Hepatocyte (in vitro differentiated cells): ENCODE measurements at regions not wholly inside any gene's neighbourhood (a gene's known extent, or its start where the extent isn't known, plus 50 kb on each side); places are given as distances from the start of the nearest gene placed in this dataset.

Experiments used
- DNase-seq: peaks from one replicate; pipeline ENCODE4 v3.0.0-alpha.2; 2016; ENCODE audit warnings: low spot score
- H2AFZ ChIP-seq: fragments of 200-600 bp; sonication (generic); 2 replicates; pipeline ENCODE4 v1.6.0; 2016; ENCODE audit warnings: antibody characterized with exemption, mild to moderate bottlenecking
- H3K27ac ChIP-seq: fragments of 200-600 bp; sonication (generic); 2 replicates; pipeline ENCODE4 v1.5.1; 2016; ENCODE audit warnings: mild to moderate bottlenecking
- H3K27me3 ChIP-seq: fragments of 200-600 bp; sonication (generic); 2 replicates; pipeline ENCODE4 v1.6.1; 2016
- H3K36me3 ChIP-seq: fragments of 200-600 bp; sonication (generic); replicated peaks from 2 replicates; pipeline ENCODE4 v1.5.1; 2016; ENCODE audit warnings: low read depth; ENCODE audit not compliant: insufficient read depth
- H3K4me1 ChIP-seq: fragments of 200-600 bp; sonication (generic); 2 replicates; pipeline ENCODE4 v1.5.1; 2016; ENCODE audit warnings: mild to moderate bottlenecking, moderate library complexity; ENCODE audit not compliant: insufficient read depth
- H3K4me2 ChIP-seq: fragments of 200-600 bp; sonication (generic); 2 replicates; pipeline ENCODE4 v1.6.0; 2016
- H3K4me3 ChIP-seq: fragments of 200-600 bp; sonication (generic); 2 replicates; pipeline ENCODE4 v1.5.1; 2016; ENCODE audit warnings: mild to moderate bottlenecking
- H3K79me2 ChIP-seq: fragments of 200-600 bp; sonication (generic); 2 replicates; pipeline ENCODE4 v1.6.0; 2017; ENCODE audit warnings: mild to moderate bottlenecking
- H3K9me2 ChIP-seq: fragments of 200-600 bp; sonication (generic); replicated peaks from 2 replicates; pipeline ENCODE4 v1.6.0; 2017; ENCODE audit warnings: mild to moderate bottlenecking; ENCODE audit not compliant: insufficient read depth
- H3K9me3 ChIP-seq: fragments of 200-600 bp; sonication (generic); 2 replicates; pipeline ENCODE4 v1.5.1; 2016; ENCODE audit warnings: low read depth, mild to moderate bottlenecking
- H4K20me1 ChIP-seq: fragments of 200-600 bp; sonication (generic); 2 replicates; pipeline ENCODE4 v1.6.0; 2016; ENCODE audit warnings: mild to moderate bottlenecking; ENCODE audit not compliant: insufficient read depth, poor library complexity, severe bottlenecking
- EZH2 ChIP-seq: fragments of 200-600 bp; sonication (generic); IDR thresholded peaks from 2 replicates; pipeline ENCODE4 v1.6.1; 2016; ENCODE audit warnings: antibody characterized with exemption, mild to moderate bottlenecking, borderline replicate concordance
- EZH2phosphoT487 ChIP-seq: fragments of 200-600 bp; sonication (generic); IDR thresholded peaks from one replicate; pipeline ENCODE4 v1.6.1; 2018; ENCODE audit warnings: antibody characterized with exemption, mild to moderate bottlenecking, low read depth, moderate library complexity; ENCODE audit not compliant: unreplicated experiment, severe bottlenecking
- WGBS: methylation state at CpG from one replicate; pipeline ENCODE4 v1.1.6; 2016; ENCODE audit warnings: low lambda C conversion rate; ENCODE audit errors: missing lambda C conversion rate; 5-methylcytosine and 5-hydroxymethylcytosine counted together
- TF ChIP-seq, protein P1 (sequence below): fragments of 200-600 bp; sonication (generic); IDR thresholded peaks from 2 replicates; pipeline ENCODE4 v1.5.1; 2016; ENCODE audit warnings: antibody characterized with exemption, mild to moderate bottlenecking; ENCODE audit not compliant: poor library complexity

DNA sequence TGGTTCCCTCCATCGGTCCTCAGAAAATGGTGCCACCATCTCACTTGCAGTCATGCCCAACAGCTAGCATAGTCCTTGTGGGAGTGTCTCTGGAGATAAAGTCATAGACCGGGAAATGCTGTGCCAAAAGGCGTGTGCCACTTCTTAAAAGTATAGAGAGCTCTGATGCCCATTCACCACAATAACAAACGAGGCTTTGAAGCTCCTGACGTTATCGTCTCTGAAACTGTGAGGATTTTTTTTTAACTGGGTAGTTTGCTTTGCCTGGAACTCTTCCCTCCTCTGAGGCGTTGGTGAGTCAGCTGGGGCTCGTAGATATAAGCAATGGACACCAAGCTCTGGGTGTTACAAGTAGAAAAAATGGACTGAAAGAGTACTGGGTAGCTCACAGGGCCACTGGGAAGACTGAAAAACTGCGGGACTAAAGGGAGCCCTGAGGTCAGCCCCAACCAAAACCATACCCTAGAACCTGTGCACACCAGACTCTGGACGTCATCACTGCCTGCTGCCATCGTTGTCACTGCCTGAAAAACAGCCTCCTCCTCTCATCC, 89.4 kb upstream of the TRIM2 start:
- Histone ChIP-seq H3K4me2 (no peak overlapping the region), H4K20me1 (no peaks in the 10 kb centered on the region), H3K27me3 (no peaks in the 10 kb centered on the region), H3K79me2 (no peaks in the 10 kb centered on the region), H2AFZ (no peak overlapping the region), H3K27ac (peak overlapping the region; percentile 74), H3K4me1 (no peaks in the 10 kb centered on the region), H3K4me3 (no peak overlapping the region), H3K36me3 (no peaks in the 10 kb centered on the region), H3K9me2 (no peaks in the 10 kb centered on the region), H3K9me3 (no peaks in the 10 kb centered on the region)
- 84% methylated on average over 11 of the region's 11 CpGs for WGBS
- TF ChIP-seq EZH2 = no peak
- no peak for TF ChIP-seq EZH2phosphoT487
- TF ChIP-seq, protein P1, sequence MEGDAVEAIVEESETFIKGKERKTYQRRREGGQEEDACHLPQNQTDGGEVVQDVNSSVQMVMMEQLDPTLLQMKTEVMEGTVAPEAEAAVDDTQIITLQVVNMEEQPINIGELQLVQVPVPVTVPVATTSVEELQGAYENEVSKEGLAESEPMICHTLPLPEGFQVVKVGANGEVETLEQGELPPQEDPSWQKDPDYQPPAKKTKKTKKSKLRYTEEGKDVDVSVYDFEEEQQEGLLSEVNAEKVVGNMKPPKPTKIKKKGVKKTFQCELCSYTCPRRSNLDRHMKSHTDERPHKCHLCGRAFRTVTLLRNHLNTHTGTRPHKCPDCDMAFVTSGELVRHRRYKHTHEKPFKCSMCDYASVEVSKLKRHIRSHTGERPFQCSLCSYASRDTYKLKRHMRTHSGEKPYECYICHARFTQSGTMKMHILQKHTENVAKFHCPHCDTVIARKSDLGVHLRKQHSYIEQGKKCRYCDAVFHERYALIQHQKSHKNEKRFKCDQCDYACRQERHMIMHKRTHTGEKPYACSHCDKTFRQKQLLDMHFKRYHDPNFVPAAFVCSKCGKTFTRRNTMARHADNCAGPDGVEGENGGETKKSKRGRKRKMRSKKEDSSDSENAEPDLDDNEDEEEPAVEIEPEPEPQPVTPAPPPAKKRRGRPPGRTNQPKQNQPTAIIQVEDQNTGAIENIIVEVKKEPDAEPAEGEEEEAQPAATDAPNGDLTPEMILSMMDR = no peak
- DNase-seq = peak; percentile 29

DNA sequence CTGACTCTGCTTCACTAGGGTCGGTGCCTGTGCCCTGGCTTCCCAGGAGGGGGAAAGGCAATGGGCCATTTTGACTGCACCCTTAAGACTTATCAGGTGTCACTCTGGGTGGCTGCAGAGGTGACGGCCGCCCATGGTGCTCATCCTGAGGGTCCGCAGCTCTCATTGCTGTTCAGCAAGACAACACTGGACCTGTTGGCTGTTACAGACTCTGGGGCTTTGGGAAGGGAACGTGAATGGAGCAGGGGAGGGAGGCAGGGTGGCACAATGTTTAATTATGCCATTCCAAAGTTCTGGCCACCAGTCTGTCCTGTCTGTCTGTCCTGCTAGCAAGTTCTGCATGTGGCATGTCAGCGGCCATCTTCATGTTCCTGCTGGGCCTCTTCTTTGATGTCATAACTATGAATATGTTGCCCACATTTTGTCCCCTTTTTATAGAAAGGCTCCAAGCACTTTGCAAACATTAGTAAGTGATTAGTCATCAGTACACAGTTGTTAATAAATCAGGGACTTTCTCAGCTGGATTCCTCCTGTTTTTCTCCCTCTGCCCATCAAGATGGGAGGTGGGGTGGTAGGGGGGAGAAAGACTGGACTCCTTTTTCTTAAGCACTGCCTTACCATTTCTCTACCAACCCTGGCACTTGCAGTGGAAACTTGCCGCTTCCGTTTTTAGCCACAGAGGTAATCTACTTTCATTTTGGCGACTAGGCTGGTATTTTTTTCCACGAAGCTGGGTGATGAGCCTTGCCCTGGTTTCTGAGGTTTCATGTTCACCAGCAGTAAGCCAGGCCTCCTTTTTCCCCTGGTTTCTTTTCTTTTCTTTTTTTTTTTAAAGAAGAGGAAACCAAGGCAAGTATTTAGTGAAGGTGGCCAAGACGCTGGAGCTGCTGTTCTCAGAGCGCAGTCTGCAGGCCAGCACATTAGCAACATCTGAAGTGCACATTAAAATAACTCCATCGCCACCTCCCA, 88.6 kb upstream of the TRIM2 start:
- Histone ChIP-seq H3K9me3 (no peaks in the 10 kb centered on the region), H3K4me3 (no peak overlapping the region), H2AFZ (no peak overlapping the region)

DNA sequence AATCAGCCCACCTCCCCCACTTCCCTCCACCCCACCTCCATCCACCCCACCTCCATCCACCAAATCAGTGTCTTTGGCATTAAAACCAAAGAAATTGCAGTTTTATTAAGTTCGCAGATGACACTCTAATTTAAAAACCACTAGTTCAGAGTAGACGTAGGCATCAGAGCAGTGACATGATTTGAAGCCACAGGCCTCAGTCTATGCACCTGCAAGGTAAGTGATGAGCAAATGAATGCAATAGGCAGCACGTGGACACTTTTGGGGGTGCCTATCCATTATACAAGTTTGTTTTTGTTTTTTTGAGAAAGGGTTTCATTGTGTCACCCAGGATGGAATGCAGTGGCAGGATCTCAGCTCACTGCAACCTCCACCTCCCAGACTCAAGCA, 88.0 kb upstream of the TRIM2 start:
- Histone ChIP-seq H3K36me3 (no peaks in the 10 kb centered on the region), H3K4me3 (no peak overlapping the region), H3K4me2 (no peak overlapping the region), H3K9me3 (no peaks in the 10 kb centered on the region), H3K27ac (peak overlapping the region; percentile 74), H3K27me3 (no peaks in the 10 kb centered on the region), H3K4me1 (no peaks in the 10 kb centered on the region), H4K20me1 (no peaks in the 10 kb centered on the region), H3K9me2 (no peaks in the 10 kb centered on the region), H2AFZ (no peak overlapping the region), H3K79me2 (no peaks in the 10 kb centered on the region)
- 100% methylated on average over 3 of the region's 3 CpGs for WGBS
- DNase-seq = no peak
- no peak for TF ChIP-seq EZH2
- TF ChIP-seq, protein P1 = no peak
- TF ChIP-seq EZH2phosphoT487 = no peak

More for the DNA sequence above, 88.6 kb upstream of the TRIM2 start:
- TF ChIP-seq EZH2 (no peak), EZH2phosphoT487 (no peak)
- TF ChIP-seq, protein P1 = no peak
- no peaks in the 10 kb centered on the region for H3K4me1 ChIP-seq
- peak overlapping the region; percentile 74 for H3K27ac ChIP-seq
- H3K27me3 ChIP-seq = no peaks in the 10 kb centered on the region
- no peak overlapping the region for H3K4me2 ChIP-seq
- H3K36me3 ChIP-seq = no peaks in the 10 kb centered on the region
- no peaks in the 10 kb centered on the region for H3K79me2 ChIP-seq
- no peaks in the 10 kb centered on the region for H3K9me2 ChIP-seq
- DNase-seq = peak; percentile 47
- no peaks in the 10 kb centered on the region for H4K20me1 ChIP-seq
- WGBS = 87% methylated on average over 13 of the region's 13 CpGs
